Inflammatory macrophage (primary cell): ENCODE measurements at regions not wholly inside any gene's neighbourhood (a gene's known extent, or its start where the extent isn't known, plus 50 kb on each side); places are given as distances from the start of the nearest gene placed in this dataset.
"Not testable (repeated sequence)": the region's sequence is repeated elsewhere in the genome, so short reads cannot be mapped to it uniquely, and the experiment has no call there.

Experiments used
- DNase-seq, 2 donors: peaks; one replicate each; pipeline ENCODE4 v3.0.0-alpha.2; 2020 to 2022

- DNase-seq = no peak
These were observed 1347.6 kb downstream of the CDH11 start for GRCh38 chr16:63774302-63774701.

GRCh38 chr16:63769211-63769610, 1352.7 kb downstream of the CDH11 start:
- no peak for DNase-seq

DNA sequence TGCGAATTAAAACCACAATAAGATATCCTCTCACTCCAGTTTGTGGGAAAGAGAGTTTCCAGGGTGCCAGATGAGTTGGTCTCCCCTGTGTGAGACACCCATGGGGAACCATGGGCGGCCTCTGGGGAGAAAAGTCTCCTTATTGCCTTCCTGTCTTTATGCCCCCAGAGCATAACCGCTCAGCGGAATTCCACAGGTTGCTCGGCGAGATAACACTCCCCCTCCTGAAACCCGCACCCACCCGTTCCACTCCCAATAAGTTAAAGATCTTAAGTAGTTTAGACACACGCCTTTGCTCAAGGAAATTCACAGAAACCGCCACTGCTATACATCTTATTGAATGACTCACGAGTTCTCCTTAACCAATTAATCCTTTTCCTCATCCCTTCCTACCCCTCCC, 1361.6 kb downstream of the CDH11 start:
- not testable (repeated sequence) for DNase-seq

DNA sequence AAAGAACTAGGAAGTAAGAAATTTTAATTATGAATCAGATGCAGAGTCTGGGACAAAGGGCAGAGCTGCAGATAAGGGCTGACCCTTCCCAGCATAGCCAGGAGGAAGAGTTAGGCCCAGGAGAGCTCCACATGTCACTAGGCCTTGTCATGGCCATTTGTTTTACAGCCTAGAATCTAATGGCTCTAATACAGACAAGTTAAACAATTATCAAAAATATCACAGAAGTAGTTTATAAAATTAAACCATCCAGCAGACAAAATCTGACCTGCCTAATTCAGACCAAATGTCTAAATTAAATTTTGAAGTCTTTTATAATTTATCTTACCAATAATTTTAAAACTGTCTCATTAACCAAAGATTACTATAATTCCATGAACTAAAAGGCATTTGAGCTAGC, 1369.5 kb downstream of the CDH11 start:
- no peak for DNase-seq

DNA sequence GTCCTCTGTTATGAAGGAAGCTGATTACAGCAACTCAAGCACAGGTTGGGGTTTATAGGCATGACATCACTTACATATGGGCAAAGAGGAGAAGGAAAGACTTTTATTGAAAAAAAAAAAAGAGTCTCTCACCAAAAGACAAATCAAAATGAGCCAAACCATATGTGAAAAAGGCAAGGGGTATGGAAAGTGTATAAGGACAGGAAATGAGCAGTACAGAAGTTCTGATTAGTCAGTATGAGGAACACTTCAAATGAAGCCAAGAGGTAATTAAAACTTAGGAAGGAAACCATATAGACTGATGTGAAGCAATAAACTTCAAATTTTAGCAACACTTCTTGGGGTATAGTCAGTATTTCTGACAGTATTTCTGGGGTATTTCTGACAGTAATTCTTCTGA, 1372.6 kb downstream of the CDH11 start:
- no peak for DNase-seq

- DNase-seq = no peak
These were observed 1376.4 kb downstream of the CDH11 start for GRCh38 chr16:63745456-63745855.

DNA sequence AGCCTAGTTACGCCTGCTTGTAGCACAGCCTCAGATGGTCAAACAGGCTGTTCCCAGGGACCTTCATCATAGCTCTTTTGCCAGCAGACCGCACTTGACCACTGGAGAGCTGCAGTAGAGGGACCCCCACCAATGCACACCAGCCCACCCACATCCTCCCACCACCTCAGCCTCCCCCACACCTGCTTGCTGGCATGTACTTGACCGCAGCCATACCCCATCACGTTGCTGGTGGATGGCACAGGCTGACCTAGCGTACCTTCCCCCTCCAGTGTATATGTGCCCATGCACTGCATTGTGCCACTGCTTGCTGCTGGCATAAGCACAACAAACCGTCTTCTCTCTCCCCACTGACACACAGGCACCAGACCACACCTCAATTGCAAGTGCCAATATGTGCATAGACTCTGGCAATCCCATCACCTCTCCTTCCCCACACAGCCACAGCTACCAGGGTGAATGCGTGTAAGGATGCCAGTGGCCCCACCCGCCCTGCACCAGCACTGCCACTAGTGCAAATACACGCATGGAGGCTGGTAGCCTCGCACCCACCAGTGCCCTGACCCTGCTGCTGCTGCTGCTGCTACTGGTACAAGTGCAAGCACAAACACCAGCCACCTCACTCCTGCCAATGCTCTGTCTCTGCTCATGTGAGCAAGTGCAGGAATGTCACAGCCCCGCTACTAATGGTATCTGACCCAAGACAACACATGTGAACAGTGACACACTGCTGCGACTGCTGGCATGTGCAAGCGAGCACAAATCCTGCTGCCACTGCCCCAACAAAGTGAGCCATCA, 1377.6 kb downstream of the CDH11 start:
- no peak for DNase-seq

GRCh38 chr16:63742150-63742549, 1379.7 kb downstream of the CDH11 start:
- no peak for DNase-seq

GRCh38 chr16:63737633-63738032, 1384.2 kb downstream of the CDH11 start:
- DNase-seq = no peak

GRCh38 chr16:63735456-63735855, 1386.4 kb downstream of the CDH11 start:
- DNase-seq = no peak

- DNase-seq = no peak
These were observed 1401.0 kb downstream of the CDH11 start for GRCh38 chr16:63720848-63721247.

GRCh38 chr16:63719926-63720325, 1401.9 kb downstream of the CDH11 start:
- DNase-seq = no peak

DNA sequence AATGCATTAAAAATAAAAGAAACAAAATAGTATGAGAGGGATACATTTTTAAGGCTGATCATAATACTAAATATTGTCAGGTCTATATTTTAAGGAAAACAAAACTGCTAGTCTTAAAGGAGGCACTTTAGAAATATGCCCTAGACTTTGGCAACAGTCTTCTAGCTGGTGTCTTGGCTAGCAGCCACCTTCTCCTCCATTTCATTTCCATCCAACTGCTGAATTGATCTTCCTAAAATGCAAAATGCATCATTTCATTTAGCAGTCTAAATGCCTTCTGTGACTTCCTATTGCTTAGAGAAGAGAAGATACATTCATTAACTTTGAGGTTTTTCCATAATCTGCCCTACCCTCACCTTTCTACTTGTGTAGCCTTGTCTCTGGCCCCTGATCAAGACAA, 1404.1 kb downstream of the CDH11 start:
- DNase-seq = no peak

- no peak for DNase-seq
These were observed 1407.0 kb downstream of the CDH11 start for GRCh38 chr16:63714876-63715275.

DNA sequence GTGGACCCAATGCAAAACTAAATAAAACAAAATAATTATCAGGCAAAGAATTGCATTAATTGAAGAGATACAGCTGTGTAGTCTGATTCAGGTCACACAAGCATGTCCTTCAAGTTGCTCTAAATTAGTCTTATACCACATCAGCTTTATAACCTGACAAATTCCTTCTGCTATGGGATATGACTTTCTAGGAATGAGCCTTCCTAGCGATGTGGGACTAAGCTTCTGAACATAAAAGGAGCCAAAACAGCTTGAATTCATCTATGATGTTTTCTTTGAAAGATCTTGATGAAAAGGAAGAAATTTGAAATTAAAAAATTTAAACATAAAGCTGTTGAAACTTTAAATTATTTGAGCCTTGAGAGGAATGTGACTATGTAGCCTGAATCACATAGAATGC, 1409.1 kb downstream of the CDH11 start:
- no peak for DNase-seq

DNA sequence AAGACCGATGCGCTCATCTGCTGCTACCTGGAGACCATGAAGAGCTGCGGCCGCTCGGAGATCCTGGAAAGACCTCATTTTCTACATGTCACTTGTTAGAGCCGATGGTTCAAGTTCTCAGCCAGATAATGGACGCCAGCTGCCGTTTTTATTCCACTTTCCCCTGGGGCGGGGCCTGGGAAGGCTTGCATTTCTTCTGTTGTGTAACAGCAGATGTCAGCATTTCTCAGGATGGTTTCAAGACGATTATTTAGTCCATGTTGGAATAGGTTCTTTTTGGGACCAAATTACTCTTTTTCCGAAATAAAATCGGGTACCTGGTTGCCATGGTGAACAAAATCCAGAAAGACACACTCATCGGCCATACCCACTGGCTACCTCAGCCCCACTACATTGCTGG, 1418.3 kb downstream of the CDH11 start:
- no peak for DNase-seq

DNA sequence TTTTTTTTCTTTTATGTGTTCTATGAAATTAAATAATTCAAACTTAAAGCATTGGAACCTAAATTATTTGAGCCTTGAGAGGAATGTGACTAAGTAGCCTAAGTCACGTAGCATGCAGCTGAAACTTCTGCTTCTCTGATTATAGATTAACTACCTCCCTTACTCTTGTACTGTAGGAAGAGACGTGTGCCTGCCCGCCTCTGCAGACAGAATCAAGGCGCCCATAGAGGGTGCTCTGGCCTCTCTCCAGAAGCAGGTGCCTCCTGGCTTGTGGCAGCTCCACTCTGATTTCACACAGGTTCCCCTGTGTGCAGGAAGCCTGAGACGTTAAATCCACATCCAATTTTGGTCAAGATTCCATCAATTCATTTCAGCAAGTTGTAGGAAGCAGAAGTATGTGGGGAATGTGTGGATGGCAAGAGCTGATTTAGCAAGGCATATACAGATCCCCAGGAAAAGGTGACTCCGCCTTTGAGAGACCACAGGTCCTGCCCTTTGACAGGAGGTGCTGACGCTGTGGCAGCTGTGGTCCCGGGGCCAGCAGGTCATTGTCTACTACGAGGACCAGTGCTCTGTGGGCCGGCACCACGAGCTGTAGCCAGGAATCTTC, 1418.8 kb downstream of the CDH11 start:
- DNase-seq = no peak

GRCh38 chr16:63697736-63698135, 1424.1 kb downstream of the CDH11 start:
- no peak for DNase-seq

GRCh38 chr16:63695347-63695746, 1426.5 kb downstream of the CDH11 start:
- DNase-seq = no peak

DNA sequence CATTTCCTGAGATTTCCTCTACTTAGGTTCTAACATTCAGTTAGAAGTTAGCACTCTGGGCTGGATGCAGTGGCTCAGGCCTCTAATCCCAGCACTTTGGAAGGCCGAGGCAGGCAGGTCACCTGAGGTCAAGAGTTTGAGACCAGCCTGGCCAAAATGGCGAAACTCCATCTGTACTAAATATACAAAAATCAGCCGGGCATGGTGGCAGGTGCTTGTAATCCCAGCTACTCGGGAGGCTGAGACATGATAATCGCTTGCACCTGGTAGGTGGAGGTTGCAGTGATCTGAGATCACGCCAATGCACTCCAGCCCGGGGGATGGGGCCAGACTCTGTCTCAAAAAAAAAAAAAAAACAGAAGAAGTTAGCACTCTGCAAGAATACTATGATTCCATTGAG, 1430.9 kb downstream of the CDH11 start:
- no peak for DNase-seq

- DNase-seq = no peak
These were observed 1431.6 kb downstream of the CDH11 start for GRCh38 chr16:63690267-63690666.

DNA sequence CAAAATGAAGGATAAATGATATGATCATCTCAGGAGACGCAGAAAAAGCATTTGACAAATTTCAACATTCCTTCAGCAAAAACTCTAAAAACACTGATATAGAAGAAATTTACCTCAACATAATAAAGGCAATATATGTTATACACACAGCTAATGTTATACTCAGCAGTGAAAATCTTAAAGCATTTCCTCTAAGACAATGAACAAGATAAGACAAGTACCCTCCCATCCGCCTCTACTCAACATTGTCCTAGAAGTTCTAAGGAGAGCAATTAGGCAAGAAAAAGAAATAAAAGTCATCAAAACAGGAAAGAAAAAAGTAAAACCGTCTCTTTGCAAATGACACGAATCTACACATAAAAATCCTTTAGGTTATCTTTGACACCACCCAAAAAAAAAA, 1432.8 kb downstream of the CDH11 start:
- no peak for DNase-seq

GRCh38 chr16:63684149-63685101, 1437.4 kb downstream of the CDH11 start:
- DNase-seq = no peak
